OCI-LY7 (cell line): ENCODE measurements at regions not wholly inside any gene's neighbourhood (a gene's known extent, or its start where the extent isn't known, plus 50 kb on each side); places are given as distances from the start of the nearest gene placed in this dataset.

Experiments used
- CTCF ChIP-seq: fragments of 200-600 bp; sonication (generic); conservative IDR thresholded peaks from 2 replicates; pipeline ENCODE4 v1.5.1; 2014; ENCODE audit warnings: mild to moderate bottlenecking, antibody characterized with exemption, low read length, moderate library complexity, mixed read lengths
- EZH2phosphoT487 ChIP-seq: fragments of 200-600 bp; sonication (generic); IDR thresholded peaks from 2 replicates; pipeline ENCODE4 v1.6.1; 2018; ENCODE audit warnings: low read depth, borderline replicate concordance, mild to moderate bottlenecking, mixed run types, antibody characterized with exemption, low read length, moderate library complexity, mixed read lengths

- no peak for TF ChIP-seq CTCF
- no peak for TF ChIP-seq EZH2phosphoT487
Measured at GRCh38 chr3:22606461-22606860, 596.7 kb upstream of the UBE2E2 start.
